Activated T-cell treated with anti-CD3 and anti-CD28 coated beads, Interleukin-2, amount 50 U/mL, for 24 hours (primary cell): ENCODE measurements at regions not wholly inside any gene's neighbourhood (a gene's known extent, or its start where the extent isn't known, plus 50 kb on each side); places are given as distances from the start of the nearest gene placed in this dataset.
A peak's percentile ranks its signal among the peaks of the same experiment; 100 is the strongest.

Experiments used
- DNase-seq: peaks from one replicate; pipeline ENCODE4 v3.0.0-alpha.2; 2020
- H3K27ac Mint-ChIP-seq: 2 replicates; pipeline ENCODE4 v1.8.0; 2020; ENCODE audit warnings: mild to moderate bottlenecking, mixed read lengths
- H3K27me3 Mint-ChIP-seq: 2 replicates; pipeline ENCODE4 v1.8.0; 2020; ENCODE audit warnings: mixed read lengths
- H3K36me3 Mint-ChIP-seq: 2 replicates; pipeline ENCODE4 v1.8.0; 2020; ENCODE audit warnings: low read depth, mixed read lengths
- H3K4me1 Mint-ChIP-seq: 2 replicates; pipeline ENCODE4 v1.8.0; 2020; ENCODE audit warnings: low read depth, mixed read lengths
- H3K4me3 Mint-ChIP-seq: 2 replicates; pipeline ENCODE4 v1.8.0; 2020; ENCODE audit warnings: mild to moderate bottlenecking, moderate library complexity, mixed read lengths
- H3K9me3 Mint-ChIP-seq: 2 replicates; pipeline ENCODE4 v1.8.0; 2020; ENCODE audit warnings: mixed read lengths

GRCh38 chr2:217749008-217749407, 253.8 kb downstream of the TNS1 start:
- Mint-ChIP-seq H3K36me3 (no peaks in the 10 kb centered on the region), H3K27me3 (no peaks in the 10 kb centered on the region)

GRCh38 chr2:217746808-217747207, 256.0 kb downstream of the TNS1 start:
- Mint-ChIP-seq H3K4me1 (no peaks in the 10 kb centered on the region), H3K36me3 (no peaks in the 10 kb centered on the region), H3K9me3 (no peaks in the 10 kb centered on the region), H3K4me3 (no peak overlapping the region), H3K27ac (no peak overlapping the region), H3K27me3 (no peaks in the 10 kb centered on the region)
- no peak for DNase-seq

More at GRCh38 chr2:217749008-217749407, 253.8 kb downstream of the TNS1 start:
- Mint-ChIP-seq H3K4me1 (no peaks in the 10 kb centered on the region), H3K4me3 (no peak overlapping the region), H3K9me3 (no peaks in the 10 kb centered on the region), H3K27ac (no peak overlapping the region)
- no peak for DNase-seq

DNA sequence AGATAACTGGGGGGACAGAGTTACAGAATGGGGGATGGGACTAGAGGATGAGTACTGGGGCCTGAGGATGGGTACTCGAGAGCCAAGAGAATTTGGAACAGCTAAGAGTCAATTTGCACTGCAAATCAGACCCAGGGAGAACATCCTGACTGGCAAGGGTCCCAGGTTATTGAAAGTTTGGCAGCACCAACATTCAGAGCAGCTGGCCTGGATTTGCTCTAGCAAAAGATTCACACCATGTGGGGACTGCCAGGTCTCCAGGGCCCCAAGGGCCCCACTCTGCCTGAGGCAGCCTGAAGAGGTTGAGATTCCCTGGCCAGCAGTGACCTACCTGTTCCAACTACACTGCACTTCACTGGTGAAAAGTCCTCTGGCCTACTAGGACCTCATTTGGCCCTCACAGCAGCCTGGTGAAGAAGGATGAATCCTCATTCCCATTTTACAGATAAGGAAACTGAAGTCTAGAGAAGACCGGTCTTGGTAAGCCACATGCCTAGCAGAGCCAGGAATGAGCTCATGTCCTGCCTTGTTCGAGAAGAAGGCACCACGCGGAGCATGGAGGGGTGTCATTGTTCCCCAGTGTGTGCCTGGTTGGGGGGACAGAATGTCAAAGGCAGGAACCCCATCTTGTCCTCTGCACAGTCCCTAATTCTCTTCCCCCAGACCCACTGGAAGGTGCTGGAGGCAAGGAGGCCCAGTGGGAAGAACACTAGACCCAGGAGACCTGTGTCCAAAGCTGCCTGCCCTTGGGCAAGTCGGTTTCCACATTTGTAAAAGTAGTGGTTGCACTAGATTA, 258.6 kb downstream of the TNS1 start:
- Mint-ChIP-seq H3K36me3 (no peaks in the 10 kb centered on the region), H3K27ac (no peak overlapping the region), H3K9me3 (no peaks in the 10 kb centered on the region), H3K4me3 (no peak overlapping the region), H3K4me1 (no peaks in the 10 kb centered on the region), H3K27me3 (no peaks in the 10 kb centered on the region)
- no peak for DNase-seq

DNA sequence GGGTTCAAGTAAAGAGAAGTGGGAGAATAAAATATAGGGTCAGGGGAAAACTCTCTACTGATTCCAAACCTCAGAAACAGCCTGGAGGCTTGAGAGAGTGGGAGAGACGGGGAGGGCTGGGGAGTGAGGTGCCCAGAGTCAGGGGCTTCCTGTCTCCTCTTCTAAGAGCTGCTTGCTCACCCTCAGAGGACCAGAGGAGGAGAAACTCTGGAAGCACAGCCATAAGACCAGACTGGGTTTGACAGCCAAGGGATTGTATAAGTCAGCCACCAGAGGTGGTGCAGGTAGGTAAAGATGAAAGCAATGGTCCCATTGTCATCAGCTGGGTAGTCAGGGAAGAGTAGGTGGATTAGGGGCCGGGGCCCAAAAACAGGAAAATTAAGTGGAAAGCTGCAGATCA, 259.4 kb downstream of the TNS1 start:
- H3K27me3 Mint-ChIP-seq: no peaks in the 10 kb centered on the region
- no peak overlapping the region for H3K4me3 Mint-ChIP-seq
- no peaks in the 10 kb centered on the region for H3K4me1 Mint-ChIP-seq

DNA sequence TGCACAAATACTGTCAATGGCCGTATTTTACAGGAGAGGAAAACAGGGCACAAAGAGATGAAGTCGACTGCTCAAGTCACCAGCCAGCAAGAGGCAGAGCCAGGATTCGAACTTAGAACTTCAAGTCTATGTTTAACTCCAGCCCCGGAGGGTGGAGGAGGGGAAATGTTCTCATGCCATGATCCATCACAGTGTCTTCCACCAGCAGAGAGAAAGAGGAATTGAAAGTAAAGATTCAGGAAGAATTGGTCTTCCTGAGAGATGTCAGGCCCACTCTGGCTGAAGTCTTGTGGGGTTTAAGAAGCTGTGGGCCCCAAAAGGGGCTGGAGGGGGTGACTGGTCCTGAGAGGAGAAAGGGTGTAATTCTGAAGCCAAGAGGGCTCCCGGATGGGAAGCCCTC, 260.0 kb downstream of the TNS1 start:
- H3K4me3 Mint-ChIP-seq: no peak overlapping the region
- H3K36me3 Mint-ChIP-seq: no peaks in the 10 kb centered on the region
- no peaks in the 10 kb centered on the region for H3K27me3 Mint-ChIP-seq
- H3K4me1 Mint-ChIP-seq: no peaks in the 10 kb centered on the region
- no peak for DNase-seq
- no peak overlapping the region for H3K27ac Mint-ChIP-seq
- no peaks in the 10 kb centered on the region for H3K9me3 Mint-ChIP-seq

More for the DNA sequence above, 259.4 kb downstream of the TNS1 start:
- H3K36me3 Mint-ChIP-seq: no peaks in the 10 kb centered on the region
- no peaks in the 10 kb centered on the region for H3K9me3 Mint-ChIP-seq
- DNase-seq: no peak
- no peak overlapping the region for H3K27ac Mint-ChIP-seq

DNA sequence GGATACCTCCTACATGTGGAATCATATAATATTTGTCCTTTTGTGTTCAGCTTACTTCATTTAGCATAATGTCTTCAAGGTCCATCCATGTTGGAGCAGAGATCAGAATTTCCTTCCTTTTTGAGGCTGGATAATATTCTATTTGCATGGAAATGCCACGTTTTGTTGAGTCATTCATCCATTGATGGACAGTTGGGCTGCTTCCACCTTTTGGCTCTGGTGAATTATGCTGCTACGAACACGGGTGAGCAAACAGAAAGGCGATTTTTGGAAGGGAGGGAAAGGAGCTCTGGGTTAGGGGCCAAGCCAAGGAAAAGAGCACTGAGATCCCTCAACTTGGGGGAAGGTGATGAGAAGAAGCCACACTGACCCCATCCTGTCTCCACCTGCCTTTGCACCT, 260.5 kb downstream of the TNS1 start:
- no peak for DNase-seq
- Mint-ChIP-seq H3K27ac (no peak overlapping the region), H3K36me3 (no peaks in the 10 kb centered on the region), H3K9me3 (no peaks in the 10 kb centered on the region), H3K4me1 (no peaks in the 10 kb centered on the region), H3K27me3 (no peaks in the 10 kb centered on the region), H3K4me3 (no peak overlapping the region)

GRCh38 chr2:217741381-217741955, 261.3 kb downstream of the TNS1 start:
- Mint-ChIP-seq H3K27ac (no peak overlapping the region), H3K27me3 (no peaks in the 10 kb centered on the region), H3K4me3 (no peak overlapping the region), H3K36me3 (no peaks in the 10 kb centered on the region), H3K4me1 (no peaks in the 10 kb centered on the region), H3K9me3 (no peaks in the 10 kb centered on the region)
- DNase-seq: no peak

DNA sequence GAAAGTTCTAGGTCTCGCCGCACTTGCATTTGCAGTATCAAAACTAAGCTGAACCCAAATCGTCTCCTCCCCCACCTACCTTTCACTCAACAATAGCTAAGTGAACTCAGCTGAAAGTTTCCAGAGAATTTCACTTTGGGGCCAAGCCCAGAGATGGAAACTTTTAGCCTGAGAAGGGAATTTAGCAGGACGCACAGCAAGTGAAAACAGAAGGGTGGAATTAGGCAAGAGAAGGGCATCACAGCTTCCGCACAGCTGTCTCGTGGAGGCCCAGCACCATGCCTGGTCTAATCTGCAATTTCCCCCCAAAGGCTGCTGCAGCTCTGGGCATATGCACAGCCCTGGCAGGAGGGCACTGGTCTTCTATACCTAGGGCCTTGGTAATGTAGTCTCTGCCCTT, 262.0 kb downstream of the TNS1 start:
- Mint-ChIP-seq H3K27ac (no peak overlapping the region), H3K36me3 (no peaks in the 10 kb centered on the region), H3K27me3 (no peaks in the 10 kb centered on the region), H3K9me3 (no peaks in the 10 kb centered on the region), H3K4me3 (no peak overlapping the region), H3K4me1 (no peaks in the 10 kb centered on the region)
- DNase-seq: no peak

GRCh38 chr2:217740178-217740577, 262.6 kb downstream of the TNS1 start:
- H3K36me3 Mint-ChIP-seq: no peaks in the 10 kb centered on the region

DNA sequence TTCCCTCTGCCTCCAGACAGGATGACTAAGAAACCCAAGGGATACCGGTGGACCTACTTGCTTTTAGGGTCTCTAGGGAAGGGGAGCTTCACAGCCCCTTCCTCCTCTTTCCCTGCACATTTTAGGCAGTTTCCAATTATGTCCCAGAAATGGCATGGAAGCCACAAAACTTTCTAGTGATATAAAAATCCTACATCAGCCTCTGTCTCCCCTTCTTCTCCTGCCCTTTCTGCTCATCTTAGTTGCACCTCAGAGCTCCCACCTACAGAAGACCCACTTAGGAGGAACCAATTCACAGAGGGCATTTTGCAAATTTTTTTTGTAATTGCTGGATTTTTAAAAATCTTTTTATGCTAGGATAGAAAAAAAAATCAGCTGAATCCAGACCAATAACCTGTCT, 263.1 kb downstream of the TNS1 start:
- no peaks in the 10 kb centered on the region for H3K36me3 Mint-ChIP-seq
- no peak overlapping the region for H3K27ac Mint-ChIP-seq
- no peaks in the 10 kb centered on the region for H3K27me3 Mint-ChIP-seq
- no peak overlapping the region for H3K4me3 Mint-ChIP-seq
- DNase-seq: no peak
- H3K9me3 Mint-ChIP-seq: no peaks in the 10 kb centered on the region
- peaks cover 8% of the 10 kb centered on the region for H3K4me1 Mint-ChIP-seq

More at GRCh38 chr2:217740178-217740577, 262.6 kb downstream of the TNS1 start:
- Mint-ChIP-seq H3K4me3 (no peak overlapping the region), H3K4me1 (peaks cover 4% of the 10 kb centered on the region), H3K27me3 (no peaks in the 10 kb centered on the region), H3K27ac (no peak overlapping the region), H3K9me3 (no peaks in the 10 kb centered on the region)
- DNase-seq: no peak

- DNase-seq: no peak
- H3K36me3 Mint-ChIP-seq: no peaks in the 10 kb centered on the region
- no peak overlapping the region for H3K27ac Mint-ChIP-seq
- H3K4me1 Mint-ChIP-seq: peaks cover 21% of the 10 kb centered on the region
- H3K9me3 Mint-ChIP-seq: no peaks in the 10 kb centered on the region
- no peak overlapping the region for H3K4me3 Mint-ChIP-seq
- H3K27me3 Mint-ChIP-seq: no peaks in the 10 kb centered on the region
Measured at GRCh38 chr2:217738061-217738460, 264.7 kb downstream of the TNS1 start.

DNA sequence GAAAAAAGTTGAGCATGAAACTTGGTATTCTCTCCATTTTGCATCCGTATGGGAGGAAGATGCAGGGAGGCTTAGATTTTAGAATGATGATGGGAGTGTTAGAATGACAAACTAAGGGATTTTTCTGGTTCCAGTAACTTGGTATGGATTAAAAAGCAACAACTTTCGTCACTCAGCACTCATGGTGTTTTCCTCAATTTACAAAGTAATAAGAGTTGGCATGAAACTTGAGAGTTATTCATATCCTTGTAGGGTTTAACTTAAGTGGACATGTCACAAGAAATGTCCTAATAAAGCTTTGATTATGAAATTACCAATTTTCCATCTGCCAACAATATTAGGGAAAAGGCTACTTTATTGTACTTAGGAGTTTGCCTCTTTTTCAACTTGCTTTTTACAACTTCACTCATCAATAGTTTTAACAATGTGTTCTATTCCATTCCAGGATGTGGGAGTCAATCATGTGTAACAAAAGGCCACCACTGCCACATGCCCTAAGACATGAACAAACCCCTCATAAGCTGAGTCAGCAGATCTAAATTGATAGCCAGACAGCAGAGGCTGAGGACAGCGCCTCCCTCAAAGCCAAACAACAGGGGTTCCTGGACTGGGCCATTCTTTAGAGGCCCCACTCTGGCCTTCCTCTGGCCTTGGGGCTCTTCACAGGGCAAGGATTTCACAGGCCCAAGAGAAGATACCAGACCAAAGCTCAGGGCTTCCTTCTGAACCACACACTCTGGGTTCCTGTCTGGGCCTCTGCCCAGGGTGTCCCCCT, 265.8 kb downstream of the TNS1 start:
- Mint-ChIP-seq H3K27ac (no peak overlapping the region), H3K4me3 (no peak overlapping the region), H3K27me3 (no peaks in the 10 kb centered on the region), H3K9me3 (no peaks in the 10 kb centered on the region), H3K4me1 (peaks cover 21% of the 10 kb centered on the region), H3K36me3 (no peaks in the 10 kb centered on the region)
- DNase-seq: no peak

- no peaks in the 10 kb centered on the region for H3K27me3 Mint-ChIP-seq
- H3K4me1 Mint-ChIP-seq: peaks cover 21% of the 10 kb centered on the region
- H3K36me3 Mint-ChIP-seq: no peaks in the 10 kb centered on the region
- no peak overlapping the region for H3K4me3 Mint-ChIP-seq
- DNase-seq: no peak
- H3K27ac Mint-ChIP-seq: no peak overlapping the region
- H3K9me3 Mint-ChIP-seq: no peaks in the 10 kb centered on the region
Measured at GRCh38 chr2:217735899-217736298, 266.9 kb downstream of the TNS1 start.

DNA sequence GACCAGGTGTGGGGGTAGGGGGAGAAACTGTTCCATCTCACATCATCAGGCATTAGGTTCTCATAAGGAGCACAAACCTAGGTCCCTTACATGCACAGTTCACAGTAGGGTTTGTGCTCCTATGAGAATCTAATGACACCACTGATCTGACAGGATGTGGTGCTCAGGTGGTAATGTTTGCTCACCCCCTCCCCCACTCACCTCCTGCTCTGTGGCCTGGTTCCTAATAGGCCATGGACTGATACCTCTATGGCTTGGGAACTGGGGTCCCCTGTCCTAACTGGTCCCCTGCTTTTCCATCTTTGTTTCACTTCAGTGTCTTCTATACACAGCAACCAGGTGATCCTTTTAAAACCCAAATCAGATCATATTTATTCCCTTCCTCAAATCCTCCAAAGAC, 267.8 kb downstream of the TNS1 start:
- Mint-ChIP-seq H3K4me1 (peaks cover 21% of the 10 kb centered on the region), H3K9me3 (no peaks in the 10 kb centered on the region), H3K36me3 (no peaks in the 10 kb centered on the region), H3K4me3 (no peak overlapping the region), H3K27me3 (no peaks in the 10 kb centered on the region), H3K27ac (peak overlapping the region; percentile 28)
- DNase-seq: no peak

DNA sequence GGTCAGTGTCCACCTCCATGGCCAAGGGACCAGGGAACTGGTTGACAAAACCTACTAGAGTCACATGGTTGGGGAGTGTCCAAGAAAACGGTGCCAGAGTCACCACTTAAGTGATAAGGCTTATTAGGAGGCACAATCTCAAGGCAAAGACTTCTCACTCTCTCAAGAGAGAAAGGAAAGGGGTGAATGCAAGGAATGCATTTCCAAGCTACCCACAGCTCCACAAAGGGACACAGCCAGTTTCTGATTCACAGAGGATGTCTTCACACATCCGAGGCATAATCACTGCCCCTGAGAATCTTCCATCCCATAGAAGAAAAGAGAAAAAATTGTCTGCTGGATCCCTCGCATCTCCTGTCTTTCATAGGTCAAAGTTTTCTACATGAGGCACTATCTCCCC, 269.3 kb downstream of the TNS1 start:
- no peaks in the 10 kb centered on the region for H3K36me3 Mint-ChIP-seq
- no peak overlapping the region for H3K4me3 Mint-ChIP-seq
- H3K4me1 Mint-ChIP-seq: peaks cover 21% of the 10 kb centered on the region
- H3K9me3 Mint-ChIP-seq: no peaks in the 10 kb centered on the region
- H3K27me3 Mint-ChIP-seq: no peaks in the 10 kb centered on the region
- no peak overlapping the region for H3K27ac Mint-ChIP-seq
- DNase-seq: no peak
